NCI-H2171 (cell line): ENCODE measurements at regions not wholly inside any gene's neighbourhood (a gene's known extent, or its start where the extent isn't known, plus 50 kb on each side); places are given as distances from the start of the nearest gene placed in this dataset.

Experiments used
- DNase-seq: peaks from one replicate; lab custom pipeline; 2025; lab: John Stamatoyannopoulos, UW

DNA sequence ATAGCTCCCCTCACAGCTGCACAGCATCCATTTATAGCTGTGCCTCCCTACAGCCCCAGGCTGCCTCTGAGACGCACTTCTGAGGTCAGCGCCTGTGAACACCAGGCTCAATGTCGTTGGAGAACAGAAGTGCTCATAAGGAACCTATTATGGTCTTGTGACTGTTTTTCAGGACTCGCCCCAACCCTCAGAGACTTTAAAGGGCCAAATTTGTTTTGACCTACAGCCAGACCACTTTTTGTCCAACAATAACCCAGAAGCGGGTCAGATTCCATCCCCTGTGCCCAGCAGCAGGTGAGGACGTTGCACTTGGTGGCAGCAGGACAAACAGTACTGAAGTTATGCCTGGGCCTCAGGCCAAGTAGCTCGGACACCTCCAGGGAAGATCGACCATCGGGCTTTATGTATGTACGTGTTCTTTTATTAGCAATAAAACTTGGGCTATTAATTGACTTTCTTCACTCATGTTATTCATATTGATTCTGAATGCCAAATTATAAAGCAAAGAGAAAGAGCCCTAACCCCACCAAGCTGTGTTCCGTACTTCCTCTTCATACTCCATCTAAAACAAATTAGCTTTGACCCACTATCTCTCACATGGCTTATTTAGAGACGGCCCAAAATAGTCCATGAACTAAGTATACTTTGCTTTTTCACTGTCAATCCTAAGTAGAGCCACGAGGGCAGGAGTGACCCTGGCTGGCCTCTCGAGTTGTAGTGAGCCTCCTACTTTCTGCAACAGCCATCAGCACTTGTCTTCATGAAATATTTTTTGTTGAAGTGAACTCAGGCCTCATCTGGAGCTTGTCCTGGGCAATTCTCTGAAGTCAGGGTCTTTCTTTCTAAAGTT lies 92.3 kb upstream of the PAX6 start:
- no peak for DNase-seq

DNA sequence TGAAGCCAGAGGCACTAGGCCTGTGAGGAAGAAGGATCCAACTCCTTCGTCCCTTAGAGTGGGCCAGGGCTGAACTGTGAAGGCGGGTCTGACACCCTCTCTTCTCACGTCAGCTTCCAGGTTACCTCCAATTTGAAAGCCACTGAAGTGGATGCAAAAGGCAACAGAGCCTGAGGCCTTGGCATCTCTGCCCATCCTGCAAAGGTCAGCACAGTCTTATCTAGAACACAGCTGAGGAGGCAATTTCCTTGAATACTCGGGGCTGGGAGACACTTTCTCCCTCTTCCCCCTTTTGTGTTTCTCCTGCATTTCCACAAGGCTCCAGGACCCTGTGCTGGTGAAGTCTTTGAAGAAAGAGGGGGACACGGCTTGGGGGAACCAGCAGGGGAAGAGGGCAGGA lies 91.6 kb upstream of the PAX6 start:
- DNase-seq = no peak

DNA sequence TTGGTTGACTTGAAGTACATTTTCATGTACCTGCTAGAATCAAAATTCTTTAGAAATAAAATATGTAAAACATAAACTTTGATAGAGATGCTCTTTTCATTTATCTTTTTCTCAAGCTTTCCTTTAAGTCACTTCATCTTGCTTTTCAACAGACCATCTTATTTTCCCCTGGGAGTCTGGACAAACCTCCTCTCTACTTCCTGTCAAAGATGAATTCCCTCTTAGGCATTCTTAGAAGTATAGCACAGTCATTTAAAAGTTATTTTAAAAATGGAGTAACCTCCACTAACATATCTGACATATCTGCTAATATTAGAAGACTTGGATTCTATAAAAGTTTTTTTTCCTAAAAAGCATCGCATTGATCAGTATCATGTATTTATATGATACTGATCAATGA lies 84.8 kb upstream of the PAX6 start:
- DNase-seq = no peak

- no peak for DNase-seq
Measured at GRCh38 chr11:31887180-31887579, 76.1 kb upstream of the PAX6 start.

DNA sequence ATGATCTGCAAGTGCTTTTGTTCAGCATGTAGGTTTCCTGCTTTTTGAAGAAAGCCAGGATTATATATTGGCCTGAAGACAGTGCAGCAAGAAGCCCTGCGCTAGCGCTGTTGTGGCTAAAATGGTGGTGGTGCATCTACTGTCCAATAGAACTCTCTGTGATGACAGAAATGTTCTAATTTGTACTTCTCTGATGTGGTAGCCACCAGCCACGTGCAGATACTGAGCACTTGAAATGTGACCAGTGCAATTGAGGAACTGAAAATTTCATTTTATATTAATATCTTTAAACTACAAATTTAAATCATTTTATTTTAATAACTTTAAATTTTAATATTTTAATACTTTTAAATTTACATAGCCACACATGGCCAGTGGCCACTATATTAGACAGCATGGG lies 73.0 kb upstream of the PAX6 start:
- no peak for DNase-seq

GRCh38 chr11:31883435-31883834 lies 72.3 kb upstream of the PAX6 start:
- no peak for DNase-seq

DNA sequence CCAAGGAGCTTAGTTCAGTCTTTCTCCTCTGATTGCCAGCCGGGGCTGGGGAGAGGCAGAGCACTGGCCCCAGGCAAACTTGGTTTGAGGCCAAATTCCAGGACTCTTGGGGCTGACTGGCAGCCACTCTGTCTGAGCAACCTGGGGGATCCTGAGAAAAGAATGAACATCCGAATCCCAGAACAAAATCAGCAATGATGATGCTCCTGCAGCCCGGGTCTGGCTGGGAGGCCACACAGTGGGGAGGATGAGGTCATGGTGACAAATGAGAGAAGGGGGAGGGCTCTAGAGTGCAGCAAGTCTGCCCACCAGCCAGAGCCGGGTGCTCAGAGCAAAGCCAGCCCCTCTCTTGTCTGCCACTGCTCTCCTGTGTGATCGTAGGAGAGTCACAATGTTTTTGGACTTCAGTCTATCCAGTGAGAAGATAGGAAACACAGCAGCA lies 71.8 kb upstream of the PAX6 start:
- no peak for DNase-seq

GRCh38 chr11:31881825-31882224 lies 70.7 kb upstream of the PAX6 start:
- no peak for DNase-seq

DNA sequence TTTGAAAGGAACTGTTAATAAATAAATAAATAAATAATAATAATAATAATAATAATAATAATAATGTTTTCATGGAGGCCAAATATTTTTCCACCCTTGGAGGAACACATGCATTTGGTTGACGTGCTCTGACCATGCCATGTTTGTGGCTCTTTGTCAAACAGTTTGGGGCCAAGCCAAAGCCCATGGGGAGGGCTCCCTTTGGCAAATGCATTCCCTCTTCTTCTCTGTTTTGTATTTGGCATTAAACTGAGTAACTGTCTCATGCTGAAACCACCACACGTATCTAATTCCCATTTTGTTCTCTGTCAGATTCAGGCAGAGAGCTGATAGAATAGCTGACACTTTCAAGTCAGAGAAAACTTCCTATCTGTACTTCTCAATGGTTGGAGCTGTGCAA lies 68.6 kb upstream of the PAX6 start:
- no peak for DNase-seq

GRCh38 chr11:31877863-31878262 lies 66.7 kb upstream of the PAX6 start:
- no peak for DNase-seq

GRCh38 chr11:31877083-31877482 lies 66.0 kb upstream of the PAX6 start:
- no peak for DNase-seq

DNA sequence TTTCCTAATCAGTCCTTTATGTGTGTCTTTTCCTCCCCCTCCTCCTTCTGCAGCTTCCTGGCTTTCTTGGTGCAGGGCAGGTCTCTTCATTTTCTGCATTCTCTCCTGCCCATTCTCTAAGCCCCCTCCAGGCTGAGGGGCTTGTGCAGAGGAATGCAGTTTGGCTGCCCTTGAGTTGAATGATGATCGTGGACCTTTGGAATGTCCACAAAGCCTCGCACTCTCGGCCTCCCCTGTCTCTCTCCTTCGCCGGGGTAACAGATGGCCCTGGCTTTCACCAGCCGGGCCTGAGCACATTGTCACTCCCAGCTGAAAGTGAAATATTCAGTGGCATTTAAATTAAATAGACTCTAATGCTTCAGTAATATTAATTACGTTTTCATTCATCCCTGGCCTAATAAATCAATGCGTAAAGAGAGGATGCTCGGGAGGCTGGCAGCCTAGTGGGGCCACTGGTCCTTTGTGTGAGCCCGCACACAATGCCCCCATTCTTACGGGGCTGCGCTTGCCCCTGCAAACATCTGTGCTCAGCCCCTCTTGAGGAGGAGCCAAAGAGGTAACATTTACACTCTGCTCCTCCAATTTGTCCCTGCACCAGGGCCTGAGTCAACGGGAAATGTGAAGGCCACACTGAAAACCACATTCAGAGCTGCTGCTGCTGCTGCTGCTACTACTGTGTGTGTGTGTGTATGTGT lies 64.9 kb upstream of the PAX6 start:
- DNase-seq = no peak

DNA sequence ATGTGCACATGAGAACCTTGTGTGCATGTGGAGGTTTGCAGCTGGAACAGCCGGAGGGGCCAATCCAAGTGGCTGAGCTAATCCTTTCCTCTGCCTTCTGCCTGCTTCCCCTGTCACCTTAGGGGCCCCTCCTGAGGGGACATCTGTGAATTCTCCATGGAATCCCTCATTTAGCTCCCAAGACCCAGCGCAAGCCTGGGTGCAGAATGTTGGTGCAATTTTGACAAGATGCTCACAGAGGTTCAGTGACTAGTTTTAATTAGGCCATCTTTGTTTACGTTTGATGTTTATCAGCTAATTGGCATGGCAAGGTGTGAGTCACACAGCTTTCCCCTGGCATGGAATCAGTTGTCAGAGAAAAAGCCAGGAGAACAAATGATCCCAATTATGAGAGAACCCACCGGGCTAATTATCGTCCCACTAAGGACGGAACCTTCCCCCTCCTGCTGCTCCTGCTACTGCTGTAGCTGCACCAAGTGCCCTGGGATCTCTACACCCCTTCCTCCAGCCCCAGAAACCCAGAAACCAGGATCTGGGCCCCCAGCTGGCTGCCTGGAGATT lies 63.6 kb upstream of the PAX6 start:
- DNase-seq = peak; percentile 93

DNA sequence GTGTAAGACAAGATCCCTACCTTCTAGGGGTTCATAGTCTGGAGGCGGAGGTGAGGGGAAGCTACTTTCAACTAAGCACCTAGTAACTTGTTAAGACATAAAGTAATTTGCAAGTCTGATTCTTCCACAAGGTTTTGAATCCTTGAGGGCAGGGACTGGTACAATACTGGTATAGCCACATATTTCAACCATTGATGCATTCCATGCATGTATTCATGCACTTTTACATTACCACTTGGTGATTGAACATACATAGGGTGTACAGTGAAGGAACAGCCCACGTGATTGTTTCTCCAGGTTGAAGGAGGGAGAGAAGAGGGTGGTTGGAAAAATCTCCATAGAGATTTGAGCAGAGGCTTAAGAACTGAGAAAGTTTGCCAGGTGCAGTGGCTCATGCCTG lies 62.0 kb upstream of the PAX6 start:
- DNase-seq = no peak

DNA sequence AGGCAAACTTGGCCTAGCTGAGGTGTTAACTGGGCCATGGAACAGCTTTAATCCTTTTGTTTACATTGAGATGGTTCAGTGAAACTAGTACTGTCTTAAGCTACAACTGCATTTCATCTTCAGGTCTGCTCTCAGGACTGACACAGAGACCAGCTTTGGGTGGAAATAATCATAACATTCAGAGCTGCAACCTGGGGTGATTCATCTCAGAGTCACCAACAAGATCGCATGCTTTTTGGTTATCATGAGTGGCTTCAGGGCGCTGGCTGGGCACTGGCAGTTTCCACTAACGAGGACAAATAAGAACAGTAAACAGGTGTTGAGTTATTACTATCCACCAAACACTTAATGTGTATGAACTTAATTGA lies 60.9 kb upstream of the PAX6 start:
- no peak for DNase-seq

DNA sequence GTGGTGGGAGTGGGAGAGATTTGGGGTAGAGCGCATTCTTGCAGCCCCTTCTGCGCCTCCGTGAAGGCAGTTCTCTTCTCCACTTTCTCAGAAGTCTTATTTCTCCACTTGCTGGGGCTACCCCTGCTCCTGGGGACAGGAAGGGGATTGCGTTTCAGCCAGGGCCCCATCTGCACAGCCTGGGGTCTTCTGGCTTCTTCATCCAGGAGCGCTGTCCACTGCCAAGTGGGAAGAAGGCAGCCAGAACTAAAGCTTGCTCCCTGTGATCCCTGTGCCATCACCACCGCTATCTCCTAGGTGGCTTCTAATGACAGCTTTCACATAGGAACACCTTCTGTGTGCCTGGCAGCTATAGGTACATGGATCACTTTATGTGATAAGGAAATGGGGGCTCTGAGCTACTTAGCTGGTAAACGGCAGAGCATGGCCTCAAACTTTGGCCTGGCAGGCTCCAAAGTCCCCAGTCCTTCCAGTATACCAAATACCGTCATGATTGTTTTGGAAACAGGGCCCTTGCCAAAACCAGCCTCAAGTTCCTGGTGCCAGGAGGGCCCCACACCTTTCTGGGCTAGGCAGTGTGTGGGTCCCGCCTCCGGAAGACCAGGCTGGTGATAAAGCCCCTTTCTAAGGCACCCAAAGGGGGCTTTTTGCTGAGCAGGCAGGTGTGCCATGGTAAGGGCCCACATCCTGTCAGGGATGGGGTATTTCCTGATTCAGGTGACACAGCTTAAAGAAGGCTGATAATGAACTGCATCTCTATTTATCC lies 60.4 kb upstream of the PAX6 start:
- DNase-seq = no peak

DNA sequence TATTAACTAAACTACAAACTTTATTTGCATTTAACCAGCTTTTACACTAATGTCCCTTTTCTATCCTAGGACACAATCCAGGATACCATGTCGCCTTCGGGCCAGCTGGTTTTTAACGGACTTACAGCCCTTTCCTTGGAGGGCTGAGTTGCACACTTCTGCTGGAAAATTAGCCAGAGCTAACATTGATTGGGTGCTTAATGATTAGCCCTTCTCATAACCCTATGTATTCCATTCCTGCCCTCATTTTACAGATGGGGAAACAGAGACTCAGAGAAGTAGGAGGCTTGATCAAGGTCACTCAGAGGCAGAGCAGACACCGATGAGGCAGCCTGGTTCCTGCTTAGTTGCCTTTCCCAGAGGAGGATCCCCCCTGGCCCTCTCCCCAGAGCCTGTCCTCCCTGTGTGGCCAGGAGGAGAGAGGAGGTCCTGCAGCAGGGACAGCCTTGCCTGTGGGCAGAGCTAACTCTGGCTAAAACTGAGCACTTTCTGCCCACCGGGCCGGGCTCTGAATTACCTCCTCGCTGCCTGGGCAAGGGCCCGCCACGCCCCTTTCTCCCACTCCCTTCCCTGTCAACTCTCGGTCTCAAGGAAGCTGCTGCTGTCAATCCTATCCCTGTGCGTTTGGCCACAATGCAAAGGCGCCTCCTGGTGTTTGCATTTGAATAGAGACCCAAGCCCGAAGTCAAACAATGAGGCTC lies 59.6 kb upstream of the PAX6 start:
- DNase-seq = no peak

GRCh38 chr11:31869986-31870385 lies 58.9 kb upstream of the PAX6 start:
- no peak for DNase-seq

DNA sequence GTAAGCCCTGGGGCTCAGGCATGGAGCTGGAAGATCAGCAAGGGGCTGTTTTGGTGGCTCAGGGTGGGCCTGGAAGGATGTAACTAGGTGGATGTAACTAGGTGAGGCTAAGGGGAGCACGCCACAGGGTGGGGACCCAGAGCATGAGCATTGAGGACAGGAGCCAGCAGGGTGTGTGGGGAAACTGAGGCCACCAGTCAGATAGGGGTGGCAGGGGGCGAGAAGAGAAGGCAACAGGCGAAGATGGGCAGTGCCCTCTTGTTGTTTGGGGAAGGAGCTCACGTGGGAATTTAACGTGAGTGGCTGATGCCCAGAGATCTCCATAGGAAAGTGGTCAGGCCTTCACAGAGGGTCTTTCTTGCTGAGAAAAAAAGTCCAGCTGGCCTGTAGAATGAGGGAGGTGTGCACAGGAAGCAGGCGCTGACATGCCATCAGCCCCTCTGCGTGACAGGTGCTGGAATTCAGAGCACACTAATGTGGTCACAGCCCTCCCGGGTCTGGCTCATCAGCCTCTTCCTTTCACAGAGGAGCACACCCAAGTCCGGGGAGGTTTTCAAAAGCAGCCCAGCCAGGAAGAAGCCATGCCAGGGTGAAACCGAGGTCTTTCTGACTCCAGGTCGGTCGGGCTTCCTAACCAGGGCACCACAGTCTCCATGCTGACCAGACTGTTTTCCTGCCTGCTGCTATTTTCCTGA lies 54.6 kb upstream of the PAX6 start:
- no peak for DNase-seq

DNA sequence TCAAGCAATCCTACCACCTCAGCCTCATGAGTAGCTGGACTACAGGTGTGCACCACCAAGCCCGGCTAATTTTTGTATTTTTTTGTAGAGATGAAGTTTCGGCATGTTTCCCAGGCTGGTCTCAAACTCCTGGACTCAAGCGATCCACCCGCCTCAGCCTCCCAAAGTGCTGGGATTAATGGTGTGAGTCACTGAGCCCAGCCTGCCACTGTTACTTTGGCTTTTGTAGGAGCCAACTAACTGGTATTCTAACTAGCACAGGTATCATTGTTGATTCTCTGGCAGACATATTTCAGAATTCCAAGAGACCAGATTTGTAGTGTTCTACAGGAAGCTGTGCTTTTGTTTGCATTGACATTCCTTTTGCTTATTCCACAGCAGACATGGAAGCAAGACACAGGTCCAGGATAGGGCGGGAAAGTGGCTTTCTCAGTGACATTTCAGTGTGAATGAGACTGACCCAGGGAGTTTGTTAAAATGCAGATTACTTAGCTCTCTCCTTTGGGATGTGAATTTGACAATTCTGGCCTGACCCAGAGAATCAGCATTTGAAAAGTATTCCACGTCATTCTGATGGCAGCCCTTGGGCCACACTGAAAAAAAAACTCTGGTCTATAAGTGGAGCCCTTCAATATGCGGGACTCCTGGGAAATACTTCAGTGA lies 52.2 kb upstream of the PAX6 start:
- no peak for DNase-seq

- no peak for DNase-seq
Measured at GRCh38 chr11:31861011-31861410, 49.9 kb upstream of the PAX6 start.
